ENCODE measurements at regions not wholly inside any gene's neighbourhood (a gene's known extent, or its start where the extent isn't known, plus 50 kb on each side); places are given as distances from the start of the nearest gene placed in this dataset.

- no peaks in the 10 kb centered on the region for H3K36me3 ChIP-seq (ENCODE audit: control insufficient read depth in 2 of 3, insufficient read depth in 3 of 3, low read length in 3 of 3)
- FAIRE-seq = no peak
- intact Hi-C loops (cut with DNase I) = no loop called here
Observed at GRCh38 chr2:145960479-145961163, 1440.7 kb upstream of the ZEB2 start.

GRCh38 chr2:145958611-145959010 lies 1438.7 kb upstream of the ZEB2 start:
- Histone ChIP-seq H3K36me3 (ENCODE audit: control insufficient read depth in 2 of 3, insufficient read depth in 3 of 3, low read length in 3 of 3) (no peaks in the 10 kb centered on the region), H3K9ac (ENCODE audit: low read length in 3 of 3) (no peak overlapping the region), H3K4me1 (ENCODE audit: control insufficient read depth in 2 of 3, insufficient read depth in 2 of 3, low read depth in 1 of 3, low read length in 3 of 3) (no peaks in the 10 kb centered on the region), H3K27ac (ENCODE audit: low read depth in 2 of 2, low read length in 2 of 2) (no peak overlapping the region), H3K4me3 (ENCODE audit: low read length in 3 of 3) (no peak overlapping the region), H3K27me3 (ENCODE audit: control insufficient read depth, insufficient read depth, low read length) (no peaks in the 10 kb centered on the region), H3K9me3 (ENCODE audit: control insufficient read depth in 2 of 3, insufficient read depth in 1 of 3, low read length in 3 of 3) (no peaks in the 10 kb centered on the region)
- DNase-seq (no peak), FAIRE-seq (no peak)
- TF ChIP-seq CTCF (IDR thresholded peaks at IDR 0.05; ENCODE audit: borderline replicate concordance, extremely low read depth, insufficient read depth) = no peak
- intact Hi-C loops (cut with DNase I) = no loop called here

More at GRCh38 chr2:145960479-145961163, 1440.7 kb upstream of the ZEB2 start:
- Histone ChIP-seq H3K4me1 (ENCODE audit: control insufficient read depth in 2 of 3, insufficient read depth in 2 of 3, low read depth in 1 of 3, low read length in 3 of 3) (no peaks in the 10 kb centered on the region), H3K4me3 (ENCODE audit: low read length in 3 of 3) (no peak overlapping the region), H3K9me3 (ENCODE audit: control insufficient read depth in 2 of 3, insufficient read depth in 1 of 3, low read length in 3 of 3) (no peaks in the 10 kb centered on the region), H3K27ac (ENCODE audit: low read depth in 2 of 2, low read length in 2 of 2) (no peak overlapping the region), H3K27me3 (ENCODE audit: control insufficient read depth, insufficient read depth, low read length) (no peaks in the 10 kb centered on the region), H3K9ac (ENCODE audit: low read length in 3 of 3) (no peak overlapping the region)
- peak in 1 of 5 donors; percentile 58 for DNase-seq
- no peak for TF ChIP-seq CTCF (IDR thresholded peaks at IDR 0.05; ENCODE audit: borderline replicate concordance, extremely low read depth, insufficient read depth)

GRCh38 chr2:145957929-145958328 lies 1438.0 kb upstream of the ZEB2 start:
- no peak for DNase-seq
- H3K9ac ChIP-seq (ENCODE audit: low read length in 3 of 3) = no peak overlapping the region
- H3K4me1 ChIP-seq (ENCODE audit: control insufficient read depth in 2 of 3, insufficient read depth in 2 of 3, low read depth in 1 of 3, low read length in 3 of 3) = no peaks in the 10 kb centered on the region
- H3K9me3 ChIP-seq (ENCODE audit: control insufficient read depth in 2 of 3, insufficient read depth in 1 of 3, low read length in 3 of 3) = no peaks in the 10 kb centered on the region
- H3K36me3 ChIP-seq (ENCODE audit: control insufficient read depth in 2 of 3, insufficient read depth in 3 of 3, low read length in 3 of 3) = no peaks in the 10 kb centered on the region
- H3K27ac ChIP-seq (ENCODE audit: low read depth in 2 of 2, low read length in 2 of 2) = no peak overlapping the region
- intact Hi-C loops (cut with DNase I) = no loop called here
- no peak for TF ChIP-seq CTCF (IDR thresholded peaks at IDR 0.05; ENCODE audit: borderline replicate concordance, extremely low read depth, insufficient read depth)
- no peak for FAIRE-seq
- no peak overlapping the region for H3K4me3 ChIP-seq (ENCODE audit: low read length in 3 of 3)
- no peaks in the 10 kb centered on the region for H3K27me3 ChIP-seq (ENCODE audit: control insufficient read depth, insufficient read depth, low read length)

- H3K9me3 ChIP-seq (ENCODE audit: control insufficient read depth in 2 of 3, insufficient read depth in 1 of 3, low read length in 3 of 3) = no peaks in the 10 kb centered on the region
- no peak overlapping the region for H3K4me3 ChIP-seq (ENCODE audit: low read length in 3 of 3)
- H3K36me3 ChIP-seq (ENCODE audit: control insufficient read depth in 2 of 3, insufficient read depth in 3 of 3, low read length in 3 of 3) = no peaks in the 10 kb centered on the region
- no peak overlapping the region for H3K27ac ChIP-seq (ENCODE audit: low read depth in 2 of 2, low read length in 2 of 2)
- no peaks in the 10 kb centered on the region for H3K27me3 ChIP-seq (ENCODE audit: control insufficient read depth, insufficient read depth, low read length)
- no peak for TF ChIP-seq CTCF (IDR thresholded peaks at IDR 0.05; ENCODE audit: borderline replicate concordance, extremely low read depth, insufficient read depth)
- DNase-seq = no peak
- intact Hi-C loops (cut with DNase I) = no loop called here
- FAIRE-seq = no peak
- H3K4me1 ChIP-seq (ENCODE audit: control insufficient read depth in 2 of 3, insufficient read depth in 2 of 3, low read depth in 1 of 3, low read length in 3 of 3) = no peaks in the 10 kb centered on the region
- H3K9ac ChIP-seq (ENCODE audit: low read length in 3 of 3) = no peak overlapping the region
Observed at GRCh38 chr2:145939949-145940348, 1420.0 kb upstream of the ZEB2 start.

Data from kidney (tissue), 13 donors.